ENCODE measurements at regions not wholly inside any gene's neighbourhood (a gene's known extent, or its start where the extent isn't known, plus 50 kb on each side); places are given as distances from the start of the nearest gene placed in this dataset.

DNA sequence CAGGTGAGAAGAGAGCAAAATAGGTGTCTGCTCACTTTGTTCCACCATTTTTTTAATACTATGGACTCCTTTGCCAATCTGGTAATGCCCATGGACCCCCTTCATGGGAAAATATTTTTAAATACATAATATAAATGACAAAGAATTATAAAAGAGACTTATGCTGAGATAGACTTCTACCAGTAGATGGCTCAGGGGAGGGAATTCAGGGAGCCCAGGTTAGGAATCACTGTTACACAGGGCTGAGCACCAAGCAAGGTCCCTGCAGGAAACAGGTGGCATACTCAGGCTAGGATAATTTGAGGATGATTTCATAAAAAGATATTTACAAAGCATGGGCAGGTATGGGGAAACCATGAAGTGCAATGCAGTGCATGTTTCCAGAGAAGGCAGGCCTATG, 525.9 kb downstream of the FGF9 start:
- intact Hi-C loops (cut with micrococcal nuclease) = no loop called here
- H3K4me1 ChIP-seq (ENCODE audit: insufficient read depth, low read length) = no peaks in the 10 kb centered on the region

DNA sequence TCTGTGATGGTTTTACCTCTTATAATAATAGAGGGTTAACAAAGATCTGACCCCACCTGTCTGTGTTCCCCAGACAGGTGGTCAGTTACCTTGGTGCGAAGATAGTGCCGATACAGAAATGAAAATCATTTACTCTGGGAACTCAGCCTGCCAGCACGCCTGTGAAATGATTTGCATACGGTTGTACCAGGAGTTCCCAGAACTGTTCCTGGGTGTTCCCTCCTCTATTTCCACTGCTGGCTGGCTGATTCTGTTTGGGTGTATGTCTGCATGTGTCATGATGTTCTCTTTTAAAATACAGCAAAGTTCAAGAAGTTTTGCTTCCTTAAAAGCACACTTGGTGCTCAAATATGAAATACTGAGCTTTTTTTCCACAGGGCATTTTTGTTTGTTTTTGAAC, 527.1 kb downstream of the FGF9 start:
- POLR2A ChIA-PET (ENCODE audit: unreplicated experiment) = no interaction called here
- CTCF ChIA-PET = no interaction called here
- H4K20me1 ChIP-seq (ENCODE audit: low read length) = no peaks in the 10 kb centered on the region
- H2AFZ ChIP-seq (ENCODE audit: low read length) = no peak overlapping the region
- H3K4me2 ChIP-seq (ENCODE audit: low read length) = no peak overlapping the region
- H3K79me2 ChIP-seq (ENCODE audit: low read length) = no peaks in the 10 kb centered on the region
- H3K9ac ChIP-seq (ENCODE audit: low read length) = no peak overlapping the region
- H3K9me3 ChIP-seq (ENCODE audit: low read length) = no peaks in the 10 kb centered on the region
- H3F3A ChIP-seq (ENCODE audit: low read length, unreplicated experiment) = no peaks in the 10 kb centered on the region
- no peaks in the 10 kb centered on the region for H3K4me1 ChIP-seq (ENCODE audit: insufficient read depth, low read length)
- H3K27me3 ChIP-seq (ENCODE audit: low read length) = peaks cover 14% of the 10 kb centered on the region
- DNase-seq = no peak
- H3K27ac ChIP-seq (ENCODE audit: low read length) = no peak overlapping the region
- no TSS peak for BruUV-seq (replicated peaks)
- H3K9me2 ChIP-seq (replicated peaks; ENCODE audit: low read length) = no peaks in the 10 kb centered on the region
- no peak overlapping the region for H3K4me3 ChIP-seq (ENCODE audit: low read length)
- no peaks in the 10 kb centered on the region for H3K36me3 ChIP-seq (ENCODE audit: low read depth, low read length)
- ATAC-seq = no peak
- intact Hi-C loops (cut with micrococcal nuclease) = no loop called here
- TF ChIP-seq EZH2phosphoT487 (IDR thresholded peaks at IDR 0.05; ENCODE audit: borderline replicate concordance, low read length) = no peak
- no peak for TF ChIP-seq CTCF (conservative IDR thresholded peaks at IDR 0.05; ENCODE audit: low read depth, low read length)
- no peak for TF ChIP-seq EZH2 (IDR thresholded peaks at IDR 0.05; ENCODE audit: low read length, unreplicated experiment)

More for the DNA sequence above, 525.9 kb downstream of the FGF9 start:
- no peaks in the 10 kb centered on the region for H3F3A ChIP-seq (ENCODE audit: low read length, unreplicated experiment)
- H3K4me3 ChIP-seq (ENCODE audit: low read length) = no peak overlapping the region
- H3K4me2 ChIP-seq (ENCODE audit: low read length) = no peak overlapping the region
- POLR2A ChIA-PET (ENCODE audit: unreplicated experiment) = no interaction called here
- H3K9me2 ChIP-seq (replicated peaks; ENCODE audit: low read length) = no peaks in the 10 kb centered on the region
- H4K20me1 ChIP-seq (ENCODE audit: low read length) = no peaks in the 10 kb centered on the region
- H3K27ac ChIP-seq (ENCODE audit: low read length) = no peak overlapping the region
- CTCF ChIA-PET = no interaction called here
- no peak overlapping the region for H2AFZ ChIP-seq (ENCODE audit: low read length)
- no peak for TF ChIP-seq EZH2 (IDR thresholded peaks at IDR 0.05; ENCODE audit: low read length, unreplicated experiment)
- no peak for TF ChIP-seq CTCF (conservative IDR thresholded peaks at IDR 0.05; ENCODE audit: low read depth, low read length)
- TF ChIP-seq EZH2phosphoT487 (IDR thresholded peaks at IDR 0.05; ENCODE audit: borderline replicate concordance, low read length) = no peak
- no peak for DNase-seq
- no peaks in the 10 kb centered on the region for H3K79me2 ChIP-seq (ENCODE audit: low read length)
- no peaks in the 10 kb centered on the region for H3K36me3 ChIP-seq (ENCODE audit: low read depth, low read length)
- peaks cover 14% of the 10 kb centered on the region for H3K27me3 ChIP-seq (ENCODE audit: low read length)
- H3K9ac ChIP-seq (ENCODE audit: low read length) = no peak overlapping the region
- no TSS peak for BruUV-seq (replicated peaks)
- no peak for ATAC-seq
- no peaks in the 10 kb centered on the region for H3K9me3 ChIP-seq (ENCODE audit: low read length)

GRCh38 chr13:22198641-22199217, 527.9 kb downstream of the FGF9 start:
- intact Hi-C loops (cut with micrococcal nuclease) = no loop called here
- H3K4me3 ChIP-seq (ENCODE audit: low read length) = no peak overlapping the region
- H3K27me3 ChIP-seq (ENCODE audit: low read length) = peaks cover 14% of the 10 kb centered on the region
- H3K36me3 ChIP-seq (ENCODE audit: low read depth, low read length) = no peaks in the 10 kb centered on the region
- ChIA-PET POLR2A (ENCODE audit: unreplicated experiment) (no interaction called here), CTCF (no interaction called here)
- H4K20me1 ChIP-seq (ENCODE audit: low read length) = no peaks in the 10 kb centered on the region
- H3K9me2 ChIP-seq (replicated peaks; ENCODE audit: low read length) = no peaks in the 10 kb centered on the region
- H3K9me3 ChIP-seq (ENCODE audit: low read length) = no peaks in the 10 kb centered on the region
- no peak overlapping the region for H3K4me2 ChIP-seq (ENCODE audit: low read length)
- H3F3A ChIP-seq (ENCODE audit: low read length, unreplicated experiment) = no peaks in the 10 kb centered on the region
- DNase-seq (no peak), ATAC-seq (no peak)
- no peak overlapping the region for H2AFZ ChIP-seq (ENCODE audit: low read length)
- TF ChIP-seq EZH2 (IDR thresholded peaks at IDR 0.05; ENCODE audit: low read length, unreplicated experiment) (no peak), EZH2phosphoT487 (IDR thresholded peaks at IDR 0.05; ENCODE audit: borderline replicate concordance, low read length) (no peak), CTCF (conservative IDR thresholded peaks at IDR 0.05; ENCODE audit: low read depth, low read length) (no peak)
- H3K79me2 ChIP-seq (ENCODE audit: low read length) = no peaks in the 10 kb centered on the region
- no peaks in the 10 kb centered on the region for H3K4me1 ChIP-seq (ENCODE audit: insufficient read depth, low read length)
- no peak overlapping the region for H3K9ac ChIP-seq (ENCODE audit: low read length)
- BruUV-seq (replicated peaks) = no TSS peak
- no peak overlapping the region for H3K27ac ChIP-seq (ENCODE audit: low read length)
